ENCODE measurements at regions not wholly inside any gene's neighbourhood (a gene's known extent, or its start where the extent isn't known, plus 50 kb on each side); places are given as distances from the start of the nearest gene placed in this dataset.

GRCh38 chr12:126114441-126114840 is 1049.2 kb downstream of the AACS start:
- dilution Hi-C loops (cut with MboI; ENCODE audit: extremely low pct_ligation_motif_present, low sequenced_read_pairs), result no loop called here
- H3K9ac ChIP-seq (replicated peaks; ENCODE audit: extremely low read depth, insufficient read depth, low read length), result no peak overlapping the region
- no peaks in the 10 kb centered on the region for H4K20me1 ChIP-seq (replicated peaks; ENCODE audit: control insufficient read depth, extremely low read depth, insufficient read depth, low read length)
- H3K9me3 ChIP-seq (replicated peaks; ENCODE audit: control insufficient read depth, insufficient read depth, low read length), result peaks cover 7% of the 10 kb centered on the region
- no TSS peak for BruUV-seq (replicated peaks)
- no peak overlapping the region for H3K4me3 ChIP-seq (replicated peaks in 1 of 3; ENCODE audit: insufficient read depth in 1 of 3, low read depth in 1 of 3, low read length in 3 of 3)
- H3K79me2 ChIP-seq (ENCODE audit: control insufficient read depth, insufficient read depth, low read length), result no peaks in the 10 kb centered on the region
- CTCF ChIA-PET, result no interaction called here
- POLR2A ChIA-PET, result no interaction called here
- intact Hi-C loops (cut with micrococcal nuclease), result no loop called here
- DNase-seq (ENCODE audit: low read depth, low spot score) (no peak), FAIRE-seq (no peak)
- H3K4me1 ChIP-seq (ENCODE audit: control insufficient read depth, extremely low read depth, insufficient read depth, low read length), result no peaks in the 10 kb centered on the region
- H3K27me3 ChIP-seq (ENCODE audit: control insufficient read depth in 2 of 2, insufficient read depth in 2 of 2, low read length in 2 of 2), result no peaks in the 10 kb centered on the region
- H3K36me3 ChIP-seq (ENCODE audit: control insufficient read depth in 2 of 2, extremely low read depth in 1 of 2, insufficient read depth in 2 of 2, low read length in 2 of 2), result no peaks in the 10 kb centered on the region
- H3K9me1 ChIP-seq (replicated peaks; ENCODE audit: control insufficient read depth, extremely low read depth, insufficient read depth, low read length), result no peaks in the 10 kb centered on the region
- H3K4me2 ChIP-seq (ENCODE audit: insufficient read depth, low read length), result no peak overlapping the region
- TF ChIP-seq JUN (IDR thresholded peaks at IDR 0.05; ENCODE audit: borderline replicate concordance, insufficient read depth, insufficient read length, low read depth), result no peak
- TF ChIP-seq GATA2 (IDR thresholded peaks at IDR 0.05; ENCODE audit: insufficient read depth, insufficient read length, low read depth, low read length), result no peak
- no peak for TF ChIP-seq FOS (IDR thresholded peaks at IDR 0.05; ENCODE audit: borderline replicate concordance, insufficient read depth, low read length)
- TF ChIP-seq POLR2AphosphoS5 (IDR thresholded peaks at IDR 0.05; ENCODE audit: insufficient read depth, low read depth, low read length), result no peak
- no peak for TF ChIP-seq MYC (IDR thresholded peaks at IDR 0.05; ENCODE audit: low read depth, low read length)
- TF ChIP-seq, protein P1, sequence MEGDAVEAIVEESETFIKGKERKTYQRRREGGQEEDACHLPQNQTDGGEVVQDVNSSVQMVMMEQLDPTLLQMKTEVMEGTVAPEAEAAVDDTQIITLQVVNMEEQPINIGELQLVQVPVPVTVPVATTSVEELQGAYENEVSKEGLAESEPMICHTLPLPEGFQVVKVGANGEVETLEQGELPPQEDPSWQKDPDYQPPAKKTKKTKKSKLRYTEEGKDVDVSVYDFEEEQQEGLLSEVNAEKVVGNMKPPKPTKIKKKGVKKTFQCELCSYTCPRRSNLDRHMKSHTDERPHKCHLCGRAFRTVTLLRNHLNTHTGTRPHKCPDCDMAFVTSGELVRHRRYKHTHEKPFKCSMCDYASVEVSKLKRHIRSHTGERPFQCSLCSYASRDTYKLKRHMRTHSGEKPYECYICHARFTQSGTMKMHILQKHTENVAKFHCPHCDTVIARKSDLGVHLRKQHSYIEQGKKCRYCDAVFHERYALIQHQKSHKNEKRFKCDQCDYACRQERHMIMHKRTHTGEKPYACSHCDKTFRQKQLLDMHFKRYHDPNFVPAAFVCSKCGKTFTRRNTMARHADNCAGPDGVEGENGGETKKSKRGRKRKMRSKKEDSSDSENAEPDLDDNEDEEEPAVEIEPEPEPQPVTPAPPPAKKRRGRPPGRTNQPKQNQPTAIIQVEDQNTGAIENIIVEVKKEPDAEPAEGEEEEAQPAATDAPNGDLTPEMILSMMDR (IDR thresholded peaks at IDR 0.05; ENCODE audit: extremely low read depth in 1 of 2, insufficient read depth in 1 of 2, low read depth in 1 of 2, low read length in 2 of 2), result no peak
- TF ChIP-seq EZH2 (IDR thresholded peaks at IDR 0.05; ENCODE audit: borderline replicate concordance, low read depth, low read length, severe bottlenecking), result no peak
- TF ChIP-seq POLR2A (IDR thresholded peaks at IDR 0.05; ENCODE audit: low read depth, low read length), result no peak
- TF ChIP-seq, protein P2, sequence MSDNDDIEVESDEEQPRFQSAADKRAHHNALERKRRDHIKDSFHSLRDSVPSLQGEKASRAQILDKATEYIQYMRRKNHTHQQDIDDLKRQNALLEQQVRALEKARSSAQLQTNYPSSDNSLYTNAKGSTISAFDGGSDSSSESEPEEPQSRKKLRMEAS (IDR thresholded peaks at IDR 0.05; ENCODE audit: insufficient read depth, insufficient read length), result no peak
- H3K27ac ChIP-seq (ENCODE audit: insufficient read depth, low read depth, low read length), result no peak overlapping the region
- no peak overlapping the region for H2AFZ ChIP-seq (ENCODE audit: low read depth, low read length)

Data from endothelial cell of umbilical vein (primary cell).